ENCODE measurements at regions not wholly inside any gene's neighbourhood (a gene's known extent, or its start where the extent isn't known, plus 50 kb on each side); places are given as distances from the start of the nearest gene placed in this dataset.

GRCh38 chr4:75251547-75251946 lies 262.7 kb downstream of the RCHY1 start:
- Histone ChIP-seq H3K9me3 (replicated peaks; ENCODE audit: control insufficient read depth, insufficient read depth, low read length) (no peaks in the 10 kb centered on the region), H3K4me3 (replicated peaks in 1 of 3; ENCODE audit: insufficient read depth in 1 of 3, low read depth in 1 of 3, low read length in 3 of 3) (no peak overlapping the region), H3K27ac (ENCODE audit: insufficient read depth, low read depth, low read length) (no peak overlapping the region), H3K9me1 (replicated peaks; ENCODE audit: control insufficient read depth, extremely low read depth, insufficient read depth, low read length) (no peaks in the 10 kb centered on the region), H3K4me2 (ENCODE audit: insufficient read depth, low read length) (no peak overlapping the region), H3K9ac (replicated peaks; ENCODE audit: extremely low read depth, insufficient read depth, low read length) (no peak overlapping the region), H4K20me1 (replicated peaks; ENCODE audit: control insufficient read depth, extremely low read depth, insufficient read depth, low read length) (no peaks in the 10 kb centered on the region), H3K36me3 (ENCODE audit: control insufficient read depth in 2 of 2, extremely low read depth in 1 of 2, insufficient read depth in 2 of 2, low read length in 2 of 2) (no peaks in the 10 kb centered on the region), H2AFZ (ENCODE audit: low read depth, low read length) (no peak overlapping the region), H3K4me1 (ENCODE audit: control insufficient read depth, extremely low read depth, insufficient read depth, low read length) (peaks cover 16% of the 10 kb centered on the region), H3K79me2 (ENCODE audit: control insufficient read depth, insufficient read depth, low read length) (no peaks in the 10 kb centered on the region), H3K27me3 (ENCODE audit: control insufficient read depth in 2 of 2, insufficient read depth in 2 of 2, low read length in 2 of 2) (no peaks in the 10 kb centered on the region)
- CTCF ChIA-PET, result no interaction called here
- BruUV-seq (replicated peaks), result no TSS peak
- intact Hi-C loops (cut with micrococcal nuclease) (no loop called here), dilution Hi-C loops (cut with MboI; ENCODE audit: extremely low pct_ligation_motif_present, low sequenced_read_pairs) (no loop called here)
- FAIRE-seq, result no peak
- POLR2A ChIA-PET, result no interaction called here
- no peak for DNase-seq (ENCODE audit: low read depth, low spot score)
- TF ChIP-seq POLR2AphosphoS5 (IDR thresholded peaks at IDR 0.05; ENCODE audit: insufficient read depth, low read depth, low read length) (no peak), POLR2A (IDR thresholded peaks at IDR 0.05; ENCODE audit: low read depth, low read length) (no peak), MYC (IDR thresholded peaks at IDR 0.05; ENCODE audit: low read depth, low read length) (no peak), GATA2 (IDR thresholded peaks at IDR 0.05; ENCODE audit: insufficient read depth, insufficient read length, low read depth, low read length) (no peak), FOS (IDR thresholded peaks at IDR 0.05; ENCODE audit: borderline replicate concordance, insufficient read depth, low read length) (no peak), JUN (IDR thresholded peaks at IDR 0.05; ENCODE audit: borderline replicate concordance, insufficient read depth, insufficient read length, low read depth) (no peak), EZH2 (IDR thresholded peaks at IDR 0.05; ENCODE audit: borderline replicate concordance, low read depth, low read length, severe bottlenecking) (no peak)
- TF ChIP-seq, protein P1, sequence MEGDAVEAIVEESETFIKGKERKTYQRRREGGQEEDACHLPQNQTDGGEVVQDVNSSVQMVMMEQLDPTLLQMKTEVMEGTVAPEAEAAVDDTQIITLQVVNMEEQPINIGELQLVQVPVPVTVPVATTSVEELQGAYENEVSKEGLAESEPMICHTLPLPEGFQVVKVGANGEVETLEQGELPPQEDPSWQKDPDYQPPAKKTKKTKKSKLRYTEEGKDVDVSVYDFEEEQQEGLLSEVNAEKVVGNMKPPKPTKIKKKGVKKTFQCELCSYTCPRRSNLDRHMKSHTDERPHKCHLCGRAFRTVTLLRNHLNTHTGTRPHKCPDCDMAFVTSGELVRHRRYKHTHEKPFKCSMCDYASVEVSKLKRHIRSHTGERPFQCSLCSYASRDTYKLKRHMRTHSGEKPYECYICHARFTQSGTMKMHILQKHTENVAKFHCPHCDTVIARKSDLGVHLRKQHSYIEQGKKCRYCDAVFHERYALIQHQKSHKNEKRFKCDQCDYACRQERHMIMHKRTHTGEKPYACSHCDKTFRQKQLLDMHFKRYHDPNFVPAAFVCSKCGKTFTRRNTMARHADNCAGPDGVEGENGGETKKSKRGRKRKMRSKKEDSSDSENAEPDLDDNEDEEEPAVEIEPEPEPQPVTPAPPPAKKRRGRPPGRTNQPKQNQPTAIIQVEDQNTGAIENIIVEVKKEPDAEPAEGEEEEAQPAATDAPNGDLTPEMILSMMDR (IDR thresholded peaks at IDR 0.05; ENCODE audit: extremely low read depth in 1 of 2, insufficient read depth in 1 of 2, low read depth in 1 of 2, low read length in 2 of 2), result no peak
- TF ChIP-seq, protein P2, sequence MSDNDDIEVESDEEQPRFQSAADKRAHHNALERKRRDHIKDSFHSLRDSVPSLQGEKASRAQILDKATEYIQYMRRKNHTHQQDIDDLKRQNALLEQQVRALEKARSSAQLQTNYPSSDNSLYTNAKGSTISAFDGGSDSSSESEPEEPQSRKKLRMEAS (IDR thresholded peaks at IDR 0.05; ENCODE audit: insufficient read depth, insufficient read length), result no peak

Data from endothelial cell of umbilical vein (primary cell).